Cerebellar cortex (tissue), 1 donor: ENCODE measurements at regions not wholly inside any gene's neighbourhood (a gene's known extent, or its start where the extent isn't known, plus 50 kb on each side); places are given as distances from the start of the nearest gene placed in this dataset.
"Not testable (repeated sequence)": the region's sequence is repeated elsewhere in the genome, so short reads cannot be mapped to it uniquely, and the experiment has no call there.

Source experiments
- DNase-seq: peaks from one replicate; pipeline ENCODE4 v3.0.0-alpha.2; 2015; ENCODE audit warnings: low spot score

GRCh38 chr5:91493086-91493485 is 110.0 kb upstream of the ARRDC3 start:
- DNase-seq = no peak

GRCh38 chr5:91491229-91491628 is 108.1 kb upstream of the ARRDC3 start:
- DNase-seq = no peak

DNA sequence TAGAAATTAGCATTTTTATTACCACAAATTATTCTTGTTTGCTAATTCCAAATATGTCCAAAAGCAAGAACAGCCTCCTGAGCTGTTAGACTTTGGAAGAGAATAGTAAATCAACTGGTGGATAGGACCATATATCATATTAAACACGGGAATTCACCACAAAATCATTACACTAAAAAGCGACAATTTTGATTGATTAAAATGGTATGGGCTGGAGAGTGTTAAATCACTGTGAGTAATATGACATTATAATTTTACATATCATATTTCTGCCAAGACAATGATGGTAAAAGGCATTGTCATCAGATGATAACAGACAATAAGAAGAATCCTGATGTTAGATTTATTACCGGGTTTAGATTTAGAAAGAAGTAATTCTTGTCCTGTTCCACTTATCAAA is 107.2 kb upstream of the ARRDC3 start:
- no peak for DNase-seq

- no peak for DNase-seq
Measured at GRCh38 chr5:91487420-91487819, 104.3 kb upstream of the ARRDC3 start.

- DNase-seq = no peak
Measured at GRCh38 chr5:91486638-91487037, 103.5 kb upstream of the ARRDC3 start.

DNA sequence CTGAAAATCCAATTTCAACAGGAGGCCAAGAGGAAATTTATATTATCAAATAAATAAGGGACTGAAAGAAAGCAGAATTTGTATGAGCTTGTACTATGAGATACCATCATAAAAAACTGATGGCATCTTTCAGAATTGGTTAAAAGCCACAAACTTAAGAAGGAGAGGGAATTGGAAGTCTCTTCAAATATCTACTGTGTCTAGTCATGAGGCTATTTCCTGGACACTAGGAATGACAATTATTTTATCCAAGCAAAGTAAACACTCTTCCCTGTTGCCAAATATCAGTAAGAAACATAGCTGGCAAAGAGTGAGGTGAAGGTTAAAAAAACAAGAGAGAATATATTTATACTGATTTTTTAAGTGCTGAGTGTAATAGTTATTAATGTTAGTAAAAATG is 101.5 kb upstream of the ARRDC3 start:
- DNase-seq = no peak

DNA sequence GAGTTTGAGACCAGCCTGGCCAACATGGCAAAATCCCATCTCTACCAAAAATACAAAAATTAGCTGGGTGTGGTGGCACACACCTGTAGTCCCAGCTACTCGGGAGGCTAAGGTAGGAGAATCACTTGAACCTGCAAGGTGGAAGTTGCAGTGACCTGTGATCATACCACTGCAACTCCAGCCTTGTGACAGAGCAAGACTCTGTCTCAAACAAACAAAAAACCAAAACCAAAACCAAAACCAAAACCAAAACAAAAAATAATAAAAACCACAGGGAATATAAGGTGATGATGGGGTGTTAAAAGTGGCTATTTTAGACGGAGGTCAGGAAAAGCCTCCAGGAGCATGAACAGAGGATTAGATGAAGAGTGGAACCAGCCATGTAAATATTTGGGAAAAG is 96.3 kb upstream of the ARRDC3 start:
- DNase-seq = not testable (repeated sequence)

DNA sequence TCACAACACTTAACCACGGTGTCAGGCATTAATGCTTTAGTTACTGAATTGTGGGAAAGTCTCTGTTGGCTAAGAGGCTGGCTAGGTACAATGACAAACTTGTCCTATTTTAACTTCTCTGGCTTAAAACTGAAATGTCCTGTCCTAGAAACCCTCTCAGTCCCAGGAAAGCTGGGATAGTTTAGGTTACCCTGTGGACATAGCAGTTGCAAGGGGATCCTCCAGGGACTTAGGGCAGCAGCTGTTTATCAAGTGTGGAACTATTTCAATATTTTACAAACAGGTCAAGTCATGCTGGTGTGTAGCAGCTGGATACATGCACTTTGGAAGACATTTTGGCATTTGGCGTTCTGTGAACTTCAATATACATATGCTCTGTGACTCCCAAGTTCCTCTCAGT is 95.0 kb upstream of the ARRDC3 start:
- no peak for DNase-seq

- DNase-seq = no peak
Measured at GRCh38 chr5:91477408-91477807, 94.3 kb upstream of the ARRDC3 start.

- DNase-seq = no peak
Measured at GRCh38 chr5:91474201-91474600, 91.1 kb upstream of the ARRDC3 start.

GRCh38 chr5:91472631-91473030 is 89.5 kb upstream of the ARRDC3 start:
- no peak for DNase-seq

DNA sequence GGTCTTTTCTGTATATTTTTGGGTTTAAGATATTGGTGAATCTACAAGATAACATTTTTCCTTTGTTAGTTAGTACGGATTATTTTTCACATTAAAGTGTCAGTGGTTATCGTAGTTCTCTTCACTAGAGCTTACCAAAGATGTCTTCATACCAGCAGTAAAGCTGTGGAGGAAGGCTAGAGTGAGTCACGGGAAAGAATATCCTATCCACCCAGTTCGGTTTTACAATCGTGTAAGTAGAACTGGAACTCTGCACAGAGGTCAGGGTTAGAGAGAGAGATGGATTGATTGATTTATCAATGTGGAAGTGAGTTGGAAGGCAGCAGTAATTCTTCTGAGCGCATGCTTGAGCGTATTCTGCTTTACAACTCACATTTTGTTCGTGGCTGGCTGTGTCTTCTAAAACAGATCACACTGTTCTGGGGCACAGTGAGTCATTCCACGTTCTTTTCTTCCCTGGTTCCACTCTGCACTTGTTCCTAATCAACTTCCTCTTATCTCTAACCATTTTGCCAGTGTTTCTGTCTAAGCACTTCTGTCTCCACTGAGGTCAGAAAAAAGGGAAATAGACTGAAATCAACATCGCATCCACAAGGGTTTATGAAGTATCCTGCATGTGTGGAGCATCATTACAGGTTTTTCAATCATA is 86.5 kb upstream of the ARRDC3 start:
- no peak for DNase-seq

- no peak for DNase-seq
Measured at GRCh38 chr5:91468651-91469422, 85.7 kb upstream of the ARRDC3 start.

GRCh38 chr5:91464886-91465646 is 81.9 kb upstream of the ARRDC3 start:
- no peak for DNase-seq

GRCh38 chr5:91457681-91458058 is 74.6 kb upstream of the ARRDC3 start:
- no peak for DNase-seq

- no peak for DNase-seq
Measured at GRCh38 chr5:91456928-91457680, 74.0 kb upstream of the ARRDC3 start.

- no peak for DNase-seq
Measured at GRCh38 chr5:91449083-91449482, 66.0 kb upstream of the ARRDC3 start.

DNA sequence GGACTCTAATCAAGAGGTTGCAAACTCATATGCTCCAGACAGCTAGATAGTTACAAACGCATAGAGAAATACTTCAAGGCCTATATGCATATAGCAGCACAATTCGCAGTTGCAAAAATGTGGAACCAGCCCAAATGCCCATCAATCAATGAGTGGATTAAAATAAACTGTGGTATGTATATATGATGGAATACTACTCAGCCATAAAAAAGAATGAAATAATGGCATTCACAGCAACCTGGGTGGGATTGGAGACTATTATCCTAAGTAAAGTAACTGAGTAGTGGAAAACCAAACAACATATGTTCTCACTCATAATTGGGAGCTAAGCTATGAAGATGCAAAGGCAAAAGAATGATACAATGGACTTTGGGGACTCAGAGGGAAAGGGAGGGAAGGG is 65.0 kb upstream of the ARRDC3 start:
- not testable (repeated sequence) for DNase-seq

GRCh38 chr5:91446880-91447279 is 63.8 kb upstream of the ARRDC3 start:
- not testable (repeated sequence) for DNase-seq

DNA sequence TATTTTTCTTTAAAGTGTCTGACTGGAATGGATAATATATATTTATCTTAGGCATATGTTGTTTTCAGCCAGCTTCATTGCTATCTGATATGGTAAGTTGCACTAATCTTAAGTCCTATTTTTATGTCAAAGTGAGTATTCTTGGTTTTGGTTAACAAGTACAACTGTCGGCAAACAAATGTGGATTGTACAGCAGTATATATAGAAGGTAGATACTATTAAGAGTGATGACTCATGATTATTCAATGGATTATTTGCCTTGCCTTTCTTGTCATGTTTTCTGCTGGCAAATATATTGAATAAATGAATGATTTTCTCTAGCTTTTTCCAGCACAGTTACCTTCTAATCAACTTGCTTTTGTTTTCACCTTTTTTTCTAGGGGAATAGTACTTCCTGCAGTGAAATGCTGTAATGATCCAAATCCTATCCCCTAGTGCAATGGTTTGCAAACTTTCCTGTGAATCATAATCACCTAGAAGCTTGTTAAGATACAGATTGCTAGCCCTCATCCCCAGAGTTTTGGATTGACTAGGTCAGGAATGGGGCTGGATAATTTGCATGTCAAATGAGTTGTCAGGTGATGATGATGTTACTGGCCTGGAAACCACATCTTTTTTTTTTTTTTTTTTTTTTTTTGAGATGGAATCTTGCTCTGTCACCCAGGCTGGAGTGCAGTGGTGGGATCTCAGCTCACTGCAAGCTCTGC is 60.8 kb upstream of the ARRDC3 start:
- no peak for DNase-seq

DNA sequence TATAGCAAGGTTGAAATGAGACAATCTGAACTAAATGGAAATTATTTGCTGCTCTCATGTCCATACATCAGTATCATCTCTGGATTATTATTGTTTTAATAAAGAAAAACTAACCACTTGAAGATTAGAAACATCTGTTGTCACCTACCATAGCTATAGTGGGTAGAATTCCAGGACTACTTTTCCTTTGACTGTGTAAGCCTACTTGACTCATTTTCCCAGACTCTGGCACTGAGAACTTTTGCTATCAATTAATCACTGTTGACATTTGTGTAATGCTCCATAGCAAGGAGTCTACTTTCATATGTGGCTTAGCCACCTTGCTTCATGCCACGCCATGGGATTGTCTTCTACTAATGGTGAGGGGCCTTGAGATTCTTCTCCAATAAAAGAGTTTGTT is 59.9 kb upstream of the ARRDC3 start:
- DNase-seq = no peak

GRCh38 chr5:91441082-91441481 is 58.0 kb upstream of the ARRDC3 start:
- DNase-seq = no peak
